OCI-LY1 (cell line): ENCODE measurements at regions not wholly inside any gene's neighbourhood (a gene's known extent, or its start where the extent isn't known, plus 50 kb on each side); places are given as distances from the start of the nearest gene placed in this dataset.

Experiments
- EZH2 ChIP-seq: fragments of 200-600 bp; sonication (generic), shearing (Covaris generic); IDR thresholded peaks from 2 replicates; pipeline ENCODE4 v1.8.0; 2017; ENCODE audit warnings: borderline replicate concordance, mixed run types, mild to moderate bottlenecking, antibody characterized with exemption, low read length, moderate library complexity, mixed read lengths
- TF ChIP-seq, protein P1 (sequence below): fragments of 200-600 bp; sonication (generic), shearing (Covaris generic); IDR thresholded peaks from 2 replicates; pipeline ENCODE4 v1.5.1; 2017; ENCODE audit warnings: mild to moderate bottlenecking, antibody characterized with exemption, low read length, moderate library complexity, mixed read lengths

DNA sequence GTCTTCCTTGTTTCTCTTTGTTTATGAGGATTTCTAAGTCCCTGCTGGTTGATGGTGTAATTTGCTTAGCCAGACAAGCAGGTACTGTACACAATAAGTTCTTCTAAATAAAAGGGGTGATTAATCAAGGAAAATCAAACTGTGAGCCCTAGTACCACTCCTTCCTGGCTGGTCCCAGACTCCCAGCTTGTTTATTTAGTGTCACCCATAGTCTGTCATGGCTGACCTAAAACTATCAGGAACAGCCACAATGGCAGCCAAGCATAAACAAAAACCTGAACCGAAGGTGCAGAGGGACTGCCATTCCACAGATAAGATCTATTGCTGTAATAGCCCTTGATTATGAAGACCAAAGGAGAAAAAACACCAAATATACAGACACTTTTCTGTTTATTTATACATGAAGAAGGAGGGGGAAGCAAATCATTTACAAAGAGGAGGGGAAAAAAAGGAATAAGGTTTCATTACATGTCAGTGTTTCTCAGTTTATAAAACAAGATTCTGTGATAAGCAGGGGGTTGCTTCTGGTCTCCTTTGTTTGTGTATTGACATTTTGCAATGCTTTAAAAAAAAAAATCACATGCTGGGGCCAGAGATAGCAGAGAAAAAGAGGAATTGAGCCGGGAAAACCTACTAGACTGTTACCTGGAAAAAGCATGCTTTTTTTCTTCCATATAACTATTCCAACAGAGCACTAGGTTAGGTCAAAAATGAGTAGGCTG, 182.4 kb upstream of the DPH6 start:
- TF ChIP-seq, protein P1, sequence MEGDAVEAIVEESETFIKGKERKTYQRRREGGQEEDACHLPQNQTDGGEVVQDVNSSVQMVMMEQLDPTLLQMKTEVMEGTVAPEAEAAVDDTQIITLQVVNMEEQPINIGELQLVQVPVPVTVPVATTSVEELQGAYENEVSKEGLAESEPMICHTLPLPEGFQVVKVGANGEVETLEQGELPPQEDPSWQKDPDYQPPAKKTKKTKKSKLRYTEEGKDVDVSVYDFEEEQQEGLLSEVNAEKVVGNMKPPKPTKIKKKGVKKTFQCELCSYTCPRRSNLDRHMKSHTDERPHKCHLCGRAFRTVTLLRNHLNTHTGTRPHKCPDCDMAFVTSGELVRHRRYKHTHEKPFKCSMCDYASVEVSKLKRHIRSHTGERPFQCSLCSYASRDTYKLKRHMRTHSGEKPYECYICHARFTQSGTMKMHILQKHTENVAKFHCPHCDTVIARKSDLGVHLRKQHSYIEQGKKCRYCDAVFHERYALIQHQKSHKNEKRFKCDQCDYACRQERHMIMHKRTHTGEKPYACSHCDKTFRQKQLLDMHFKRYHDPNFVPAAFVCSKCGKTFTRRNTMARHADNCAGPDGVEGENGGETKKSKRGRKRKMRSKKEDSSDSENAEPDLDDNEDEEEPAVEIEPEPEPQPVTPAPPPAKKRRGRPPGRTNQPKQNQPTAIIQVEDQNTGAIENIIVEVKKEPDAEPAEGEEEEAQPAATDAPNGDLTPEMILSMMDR, result no peak
- no peak for TF ChIP-seq EZH2
